ENCODE measurements at regions not wholly inside any gene's neighbourhood (a gene's known extent, or its start where the extent isn't known, plus 50 kb on each side); places are given as distances from the start of the nearest gene placed in this dataset.

DNA sequence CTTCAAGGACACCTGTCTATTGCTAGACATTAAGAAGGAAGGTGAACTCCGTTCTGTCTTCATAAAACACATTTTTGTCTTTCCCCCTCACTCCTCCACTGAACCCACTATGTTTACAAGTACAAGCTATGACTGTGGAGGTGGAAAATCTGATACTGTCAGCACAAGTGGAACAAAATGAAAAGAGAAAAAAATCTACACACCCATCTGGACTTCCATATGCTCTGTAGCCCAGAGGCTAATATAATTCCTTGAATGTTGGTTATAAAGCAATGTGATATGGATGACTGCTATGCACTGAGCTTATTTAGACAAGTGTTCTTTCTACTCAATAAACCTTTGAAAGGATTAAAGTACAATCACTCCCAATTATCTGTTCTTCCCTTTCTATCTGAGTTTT lies 713.5 kb downstream of the DIAPH3 start:
- 86% methylated on average over 1 of the region's 1 CpG; no CpG with 5 or more reads in 1 of the 2 experiments for WGBS, 2 experiments
- Histone ChIP-seq H3K36me3 (ENCODE audit: control insufficient read depth, insufficient read depth, low read length) (no peaks in the 10 kb centered on the region), H3K9me3 (ENCODE audit: control insufficient read depth, low read length) (no peaks in the 10 kb centered on the region), H3K27me3 (ENCODE audit: control insufficient read depth, insufficient read depth, low read length, poor library complexity, severe bottlenecking) (no peaks in the 10 kb centered on the region), H3K4me1 (ENCODE audit: control insufficient read depth, insufficient read depth, low read length) (peaks cover 4% of the 10 kb centered on the region), H3K27ac (ENCODE audit: insufficient read depth, low read depth, low read length, poor library complexity, severe bottlenecking) (no peak overlapping the region), H3K4me3 (ENCODE audit: insufficient read depth, low read depth, low read length) (no peak overlapping the region)

DNA sequence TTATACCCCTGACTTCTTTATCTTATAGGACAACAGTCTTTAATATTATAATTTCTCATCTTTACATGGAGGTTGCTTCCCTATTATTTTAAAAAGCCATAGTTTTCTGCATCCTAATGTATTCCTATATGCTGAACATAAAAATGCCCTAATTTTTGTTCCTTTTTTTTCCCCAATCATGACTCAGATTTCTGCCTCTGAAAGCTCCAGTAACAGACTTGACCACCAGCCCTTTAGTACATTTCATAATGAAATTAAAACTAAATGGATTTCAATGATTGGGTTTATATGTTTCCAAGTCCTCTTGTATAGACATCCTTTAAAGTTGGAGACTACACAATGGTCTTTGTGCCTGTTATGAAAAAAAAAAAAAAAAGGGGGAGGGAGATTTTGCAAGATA lies 712.5 kb downstream of the DIAPH3 start:
- H3K27me3 ChIP-seq (ENCODE audit: control insufficient read depth, insufficient read depth, low read length, poor library complexity, severe bottlenecking), result no peaks in the 10 kb centered on the region
- H3K36me3 ChIP-seq (ENCODE audit: control insufficient read depth, insufficient read depth, low read length), result no peaks in the 10 kb centered on the region
- H3K27ac ChIP-seq (ENCODE audit: insufficient read depth, low read depth, low read length, poor library complexity, severe bottlenecking), result no peak overlapping the region
- H3K9me3 ChIP-seq (ENCODE audit: control insufficient read depth, low read length), result no peaks in the 10 kb centered on the region
- no peak overlapping the region for H3K4me3 ChIP-seq (ENCODE audit: insufficient read depth, low read depth, low read length)
- H3K4me1 ChIP-seq (ENCODE audit: control insufficient read depth, insufficient read depth, low read length), result peaks cover 4% of the 10 kb centered on the region

DNA sequence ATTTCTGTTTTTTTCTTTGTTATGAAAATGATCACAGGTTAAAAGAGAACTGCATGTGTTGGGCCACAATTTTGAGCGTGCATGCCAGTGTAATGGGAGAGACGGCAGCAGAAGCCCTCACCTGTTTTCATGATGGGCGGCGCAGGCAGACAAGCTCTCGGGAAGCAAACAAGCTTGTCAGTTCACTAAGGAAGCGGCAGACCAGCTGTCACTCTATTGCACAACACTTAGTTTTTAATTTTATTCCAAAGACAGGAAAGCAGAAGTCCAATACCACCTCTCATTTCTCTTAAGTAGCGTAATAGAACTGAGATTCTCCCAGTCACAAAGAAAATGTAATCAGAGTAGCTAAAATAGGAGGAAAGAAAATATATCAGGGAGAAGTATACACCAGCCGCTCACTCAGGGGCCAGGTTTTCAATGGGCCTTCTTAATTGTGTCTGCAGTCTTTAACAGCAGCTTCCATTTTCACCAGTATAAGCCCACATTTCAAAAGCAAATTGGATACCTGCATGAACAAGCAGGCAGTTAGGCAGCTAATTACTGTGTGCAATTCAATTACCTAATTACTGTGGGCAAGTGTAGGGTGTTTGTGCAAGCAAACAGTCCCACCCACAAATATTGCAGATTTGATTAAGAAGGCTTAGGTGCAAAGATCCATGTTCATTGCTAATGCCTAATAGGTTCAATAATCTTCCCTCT lies 711.4 kb downstream of the DIAPH3 start:
- Histone ChIP-seq H3K27me3 (ENCODE audit: control insufficient read depth, insufficient read depth, low read length, poor library complexity, severe bottlenecking) (no peaks in the 10 kb centered on the region), H3K36me3 (ENCODE audit: control insufficient read depth, insufficient read depth, low read length) (no peaks in the 10 kb centered on the region), H3K4me3 (ENCODE audit: insufficient read depth, low read depth, low read length) (no peak overlapping the region), H3K4me1 (ENCODE audit: control insufficient read depth, insufficient read depth, low read length) (peaks cover 4% of the 10 kb centered on the region), H3K27ac (ENCODE audit: insufficient read depth, low read depth, low read length, poor library complexity, severe bottlenecking) (no peak overlapping the region), H3K9me3 (ENCODE audit: control insufficient read depth, low read length) (no peaks in the 10 kb centered on the region)
- WGBS, 2 experiments, result 85 to 89% methylated on average over 7 to 8 of the region's 8 CpGs

DNA sequence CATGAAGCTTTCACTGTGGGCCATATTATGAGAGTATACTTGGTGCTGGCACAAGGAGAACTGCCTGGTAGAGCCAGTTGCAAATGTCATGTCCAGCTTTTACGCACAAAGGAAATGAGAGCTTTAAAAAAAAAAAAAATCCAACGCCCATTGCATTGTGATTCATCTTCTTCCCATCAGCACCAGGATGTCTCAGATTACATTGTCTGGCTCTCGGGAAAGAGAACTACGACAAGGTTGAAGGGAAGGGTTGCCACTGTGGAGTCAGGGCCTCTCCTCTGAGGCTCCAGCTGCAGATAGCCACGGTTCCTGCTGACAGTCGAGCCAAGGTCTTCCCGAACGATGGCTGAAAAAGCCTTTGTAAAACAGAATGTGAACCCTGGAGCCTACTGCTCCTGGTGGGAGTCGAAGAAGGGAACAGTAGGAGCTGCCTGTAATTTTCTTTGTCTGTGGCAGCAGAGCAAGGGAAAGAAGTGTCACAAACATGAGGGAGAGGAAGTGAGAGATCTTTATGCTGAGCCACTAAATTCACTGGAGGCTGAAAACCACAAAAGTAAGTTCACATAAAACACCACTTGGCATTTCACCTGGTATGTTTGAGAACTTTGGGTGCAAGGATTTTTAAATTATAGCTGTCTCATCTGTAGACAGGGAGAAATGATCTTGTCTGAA lies 704.7 kb downstream of the DIAPH3 start:
- Histone ChIP-seq H3K9me3 (ENCODE audit: control insufficient read depth, low read length) (no peaks in the 10 kb centered on the region), H3K4me3 (ENCODE audit: insufficient read depth, low read depth, low read length) (no peak overlapping the region), H3K4me1 (ENCODE audit: control insufficient read depth, insufficient read depth, low read length) (peaks cover 10% of the 10 kb centered on the region), H3K27ac (ENCODE audit: insufficient read depth, low read depth, low read length, poor library complexity, severe bottlenecking) (no peak overlapping the region), H3K36me3 (ENCODE audit: control insufficient read depth, insufficient read depth, low read length) (no peaks in the 10 kb centered on the region), H3K27me3 (ENCODE audit: control insufficient read depth, insufficient read depth, low read length, poor library complexity, severe bottlenecking) (no peaks in the 10 kb centered on the region)
- 14 to 20% methylated on average over 9 of the region's 9 CpGs for WGBS, 2 experiments

DNA sequence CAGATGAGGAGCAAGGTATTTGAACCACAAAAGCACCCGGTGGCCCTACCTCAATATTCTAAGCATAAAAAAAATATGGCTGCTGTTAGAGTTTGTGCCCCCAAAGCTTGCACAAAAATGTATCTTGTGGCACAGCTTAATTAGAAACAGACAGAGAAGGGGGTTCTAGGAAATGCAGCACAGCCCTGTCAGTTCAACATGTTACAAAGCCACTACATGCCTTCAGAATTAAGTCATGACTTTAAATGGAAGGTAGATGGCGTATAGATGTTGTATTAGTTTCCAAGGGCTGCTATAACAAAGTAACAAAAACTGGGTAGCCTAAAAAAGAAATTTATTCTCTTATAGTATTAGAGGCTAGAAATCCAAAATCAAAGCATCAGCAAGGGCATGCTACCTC lies 703.8 kb downstream of the DIAPH3 start:
- peaks cover 10% of the 10 kb centered on the region for H3K4me1 ChIP-seq (ENCODE audit: control insufficient read depth, insufficient read depth, low read length)
- H3K4me3 ChIP-seq (ENCODE audit: insufficient read depth, low read depth, low read length), result no peak overlapping the region
- 100% methylated on average over 1 to 2 of the region's 2 CpGs for WGBS, 2 experiments
- H3K36me3 ChIP-seq (ENCODE audit: control insufficient read depth, insufficient read depth, low read length), result no peaks in the 10 kb centered on the region
- no peaks in the 10 kb centered on the region for H3K9me3 ChIP-seq (ENCODE audit: control insufficient read depth, low read length)
- no peaks in the 10 kb centered on the region for H3K27me3 ChIP-seq (ENCODE audit: control insufficient read depth, insufficient read depth, low read length, poor library complexity, severe bottlenecking)
- H3K27ac ChIP-seq (ENCODE audit: insufficient read depth, low read depth, low read length, poor library complexity, severe bottlenecking), result no peak overlapping the region

DNA sequence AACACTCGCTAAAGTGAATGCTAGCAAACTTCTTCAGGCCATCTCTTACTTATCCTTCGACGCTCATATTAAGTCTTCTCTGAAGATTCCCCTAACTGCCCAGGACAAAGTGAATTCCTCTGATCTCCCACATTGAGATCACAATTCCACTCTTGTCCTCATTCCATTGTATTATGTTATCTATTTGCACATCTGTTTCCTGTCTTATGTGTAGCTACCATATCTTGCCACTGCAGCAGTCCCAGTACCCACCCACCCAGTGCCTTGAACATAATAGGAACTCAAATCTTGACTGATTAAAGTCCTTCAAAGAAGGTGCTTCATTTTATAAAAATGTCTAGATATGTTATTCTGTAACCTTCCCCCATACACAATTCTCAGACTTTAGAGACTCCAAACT lies 702.3 kb downstream of the DIAPH3 start:
- WGBS, 2 experiments, result 89 to 96% methylated on average over 3 of the region's 3 CpGs
- Histone ChIP-seq H3K4me3 (ENCODE audit: insufficient read depth, low read depth, low read length) (no peak overlapping the region), H3K36me3 (ENCODE audit: control insufficient read depth, insufficient read depth, low read length) (no peaks in the 10 kb centered on the region), H3K27me3 (ENCODE audit: control insufficient read depth, insufficient read depth, low read length, poor library complexity, severe bottlenecking) (no peaks in the 10 kb centered on the region), H3K4me1 (ENCODE audit: control insufficient read depth, insufficient read depth, low read length) (peaks cover 13% of the 10 kb centered on the region), H3K9me3 (ENCODE audit: control insufficient read depth, low read length) (no peaks in the 10 kb centered on the region), H3K27ac (ENCODE audit: insufficient read depth, low read depth, low read length, poor library complexity, severe bottlenecking) (no peak overlapping the region)

DNA sequence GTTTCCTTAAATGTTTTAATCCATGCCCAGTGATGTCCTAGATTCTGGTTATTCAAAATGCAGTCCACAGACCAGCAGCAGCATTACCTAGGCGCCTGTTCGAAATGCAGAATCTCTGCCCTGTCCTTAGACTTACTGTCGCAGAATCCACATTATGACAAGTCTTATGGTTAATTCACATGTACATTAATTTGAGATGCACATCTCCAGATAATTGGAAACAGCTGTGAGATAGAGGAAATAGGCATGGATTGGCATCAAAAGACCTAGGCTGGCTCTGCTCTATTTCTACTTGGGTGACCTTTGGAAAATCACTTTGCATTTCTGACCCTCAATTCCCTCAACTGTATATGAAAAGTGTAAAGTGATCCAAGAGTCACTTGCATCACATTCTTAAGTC lies 700.7 kb downstream of the DIAPH3 start:
- peaks cover 13% of the 10 kb centered on the region for H3K4me1 ChIP-seq (ENCODE audit: control insufficient read depth, insufficient read depth, low read length)
- no peaks in the 10 kb centered on the region for H3K27me3 ChIP-seq (ENCODE audit: control insufficient read depth, insufficient read depth, low read length, poor library complexity, severe bottlenecking)
- WGBS, 2 experiments, result 92 to 97% methylated on average over 2 to 3 of the region's 3 CpGs
- no peak overlapping the region for H3K4me3 ChIP-seq (ENCODE audit: insufficient read depth, low read depth, low read length)
- no peaks in the 10 kb centered on the region for H3K36me3 ChIP-seq (ENCODE audit: control insufficient read depth, insufficient read depth, low read length)
- H3K9me3 ChIP-seq (ENCODE audit: control insufficient read depth, low read length), result no peaks in the 10 kb centered on the region
- H3K27ac ChIP-seq (ENCODE audit: insufficient read depth, low read depth, low read length, poor library complexity, severe bottlenecking), result no peak overlapping the region

DNA sequence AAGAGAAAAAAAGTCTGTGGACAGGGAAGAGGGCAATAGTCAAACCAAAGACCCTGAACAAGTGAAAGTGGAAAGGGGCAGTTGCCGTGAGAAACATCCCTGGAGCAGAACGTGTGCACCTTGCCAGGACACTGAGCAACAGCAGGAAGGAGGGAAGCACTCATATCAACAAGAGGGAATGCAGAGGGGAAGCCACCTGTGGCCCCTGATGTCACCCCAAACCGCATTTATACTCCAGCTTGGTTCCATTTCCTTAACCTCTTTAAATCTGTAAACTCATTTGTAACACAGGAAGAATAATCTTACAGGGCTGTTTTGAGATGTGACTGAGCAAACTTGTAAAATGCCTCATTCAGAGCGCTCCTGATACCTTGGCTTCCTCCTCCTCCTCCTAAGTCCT lies 698.8 kb downstream of the DIAPH3 start:
- Histone ChIP-seq H3K27ac (ENCODE audit: insufficient read depth, low read depth, low read length, poor library complexity, severe bottlenecking) (no peak overlapping the region), H3K4me1 (ENCODE audit: control insufficient read depth, insufficient read depth, low read length) (peaks cover 3% of the 10 kb centered on the region), H3K36me3 (ENCODE audit: control insufficient read depth, insufficient read depth, low read length) (no peaks in the 10 kb centered on the region), H3K27me3 (ENCODE audit: control insufficient read depth, insufficient read depth, low read length, poor library complexity, severe bottlenecking) (no peaks in the 10 kb centered on the region), H3K9me3 (ENCODE audit: control insufficient read depth, low read length) (no peaks in the 10 kb centered on the region), H3K4me3 (ENCODE audit: insufficient read depth, low read depth, low read length) (no peak overlapping the region)
- 89 to 91% methylated on average over 4 of the region's 4 CpGs for WGBS, 2 experiments

DNA sequence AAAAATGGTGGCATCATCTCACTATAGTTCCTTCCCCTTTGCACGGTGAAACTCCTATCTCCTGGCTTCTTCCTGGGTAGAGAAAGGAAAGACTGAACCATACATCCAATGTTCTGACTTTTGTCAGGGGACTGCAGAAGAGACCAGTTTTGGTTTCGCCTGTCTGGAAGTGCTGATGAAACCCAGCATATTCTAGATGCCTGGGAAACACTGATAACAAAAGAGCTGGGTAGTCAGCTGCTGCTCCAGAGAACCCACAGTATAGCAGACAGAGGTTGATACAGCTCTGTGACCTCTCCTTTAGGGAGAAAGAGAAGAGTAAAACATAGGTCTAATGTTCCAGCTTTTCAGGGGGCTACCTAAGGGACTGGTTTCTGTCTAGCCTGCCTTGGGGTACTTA lies 695.3 kb downstream of the DIAPH3 start:
- H3K27me3 ChIP-seq (ENCODE audit: control insufficient read depth, insufficient read depth, low read length, poor library complexity, severe bottlenecking), result no peaks in the 10 kb centered on the region
- H3K4me1 ChIP-seq (ENCODE audit: control insufficient read depth, insufficient read depth, low read length), result peaks cover 3% of the 10 kb centered on the region
- H3K27ac ChIP-seq (ENCODE audit: insufficient read depth, low read depth, low read length, poor library complexity, severe bottlenecking), result no peak overlapping the region
- WGBS, 2 experiments, result 95 to 96% methylated on average over 2 of the region's 2 CpGs
- H3K4me3 ChIP-seq (ENCODE audit: insufficient read depth, low read depth, low read length), result no peak overlapping the region
- H3K9me3 ChIP-seq (ENCODE audit: control insufficient read depth, low read length), result no peaks in the 10 kb centered on the region
- H3K36me3 ChIP-seq (ENCODE audit: control insufficient read depth, insufficient read depth, low read length), result no peaks in the 10 kb centered on the region

DNA sequence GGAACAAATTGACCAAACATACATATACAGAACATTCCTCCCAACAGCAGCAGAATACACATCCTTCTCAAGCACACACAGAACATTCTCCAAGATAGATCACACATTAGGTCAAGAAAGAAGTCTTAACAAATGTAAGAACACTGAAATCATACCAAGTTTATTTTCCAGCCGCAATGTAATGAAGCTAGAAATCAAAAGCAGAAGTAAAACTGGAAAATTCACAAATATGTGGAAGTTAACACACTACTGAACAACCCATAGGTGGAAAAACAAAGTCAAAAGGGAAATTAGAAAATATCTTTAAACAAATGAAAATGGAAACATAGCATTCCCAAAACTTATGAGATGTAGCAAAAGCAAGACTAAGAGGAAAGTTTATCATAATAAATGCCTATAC lies 692.6 kb downstream of the DIAPH3 start:
- Histone ChIP-seq H3K27ac (ENCODE audit: insufficient read depth, low read depth, low read length, poor library complexity, severe bottlenecking) (no peak overlapping the region), H3K27me3 (ENCODE audit: control insufficient read depth, insufficient read depth, low read length, poor library complexity, severe bottlenecking) (no peaks in the 10 kb centered on the region), H3K4me1 (ENCODE audit: control insufficient read depth, insufficient read depth, low read length) (no peaks in the 10 kb centered on the region), H3K36me3 (ENCODE audit: control insufficient read depth, insufficient read depth, low read length) (no peaks in the 10 kb centered on the region), H3K4me3 (ENCODE audit: insufficient read depth, low read depth, low read length) (no peak overlapping the region), H3K9me3 (ENCODE audit: control insufficient read depth, low read length) (no peaks in the 10 kb centered on the region)
- 29 to 40% methylated on average over 1 of the region's 1 CpG for WGBS, 2 experiments

All from ectodermal cell (in vitro differentiated cells).